ENCODE measurements at regions not wholly inside any gene's neighbourhood (a gene's known extent, or its start where the extent isn't known, plus 50 kb on each side); places are given as distances from the start of the nearest gene placed in this dataset.

DNA sequence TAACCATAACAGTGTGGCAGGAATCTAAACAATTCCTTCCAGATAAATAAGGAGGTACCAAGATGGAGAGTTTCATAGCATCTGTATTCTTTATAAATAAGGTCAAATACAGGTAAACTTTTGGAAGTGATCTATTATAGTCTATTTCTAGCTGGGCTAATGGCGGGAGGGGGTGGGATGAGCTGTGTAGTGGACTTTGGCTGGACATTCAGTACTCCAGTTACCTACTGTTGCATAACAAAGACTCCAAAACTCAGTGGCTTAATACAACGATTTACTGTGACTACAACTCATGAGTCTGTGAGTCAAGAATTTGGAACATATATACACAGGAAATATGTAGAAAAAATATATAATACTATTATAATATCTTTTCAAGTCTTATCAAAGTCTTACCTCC is 496.1 kb downstream of the BCL11B start:
- TF ChIP-seq, protein P1, sequence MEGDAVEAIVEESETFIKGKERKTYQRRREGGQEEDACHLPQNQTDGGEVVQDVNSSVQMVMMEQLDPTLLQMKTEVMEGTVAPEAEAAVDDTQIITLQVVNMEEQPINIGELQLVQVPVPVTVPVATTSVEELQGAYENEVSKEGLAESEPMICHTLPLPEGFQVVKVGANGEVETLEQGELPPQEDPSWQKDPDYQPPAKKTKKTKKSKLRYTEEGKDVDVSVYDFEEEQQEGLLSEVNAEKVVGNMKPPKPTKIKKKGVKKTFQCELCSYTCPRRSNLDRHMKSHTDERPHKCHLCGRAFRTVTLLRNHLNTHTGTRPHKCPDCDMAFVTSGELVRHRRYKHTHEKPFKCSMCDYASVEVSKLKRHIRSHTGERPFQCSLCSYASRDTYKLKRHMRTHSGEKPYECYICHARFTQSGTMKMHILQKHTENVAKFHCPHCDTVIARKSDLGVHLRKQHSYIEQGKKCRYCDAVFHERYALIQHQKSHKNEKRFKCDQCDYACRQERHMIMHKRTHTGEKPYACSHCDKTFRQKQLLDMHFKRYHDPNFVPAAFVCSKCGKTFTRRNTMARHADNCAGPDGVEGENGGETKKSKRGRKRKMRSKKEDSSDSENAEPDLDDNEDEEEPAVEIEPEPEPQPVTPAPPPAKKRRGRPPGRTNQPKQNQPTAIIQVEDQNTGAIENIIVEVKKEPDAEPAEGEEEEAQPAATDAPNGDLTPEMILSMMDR (conservative IDR thresholded peaks at IDR 0.05 in 1 of 2, IDR thresholded peaks at IDR 0.05 in 1 of 2; ENCODE audit: extremely low read depth in 1 of 2, insufficient read depth in 1 of 2, low read depth in 1 of 2, low read length in 2 of 2): no peak
- TF ChIP-seq EZH2 (IDR thresholded peaks at IDR 0.05; ENCODE audit: borderline replicate concordance, low read length): no peak

Data from mammary epithelial cell (primary cell).